HEK293 (cell line): ENCODE measurements at regions not wholly inside any gene's neighbourhood (a gene's known extent, or its start where the extent isn't known, plus 50 kb on each side); places are given as distances from the start of the nearest gene placed in this dataset.
"Not testable (repeated sequence)": the region's sequence is repeated elsewhere in the genome, so short reads cannot be mapped to it uniquely, and the experiment has no call there.

ENCODE experiments used
- CTCF ChIA-PET: fragments of 350-600 bp; formaldehyde crosslinking; extraction: SDS; loops from one replicate; lab custom pipeline; 2021; ENCODE audit warnings: antibody characterized with exemption; lab: Yijun Ruan, JAX
- POLR2A ChIA-PET: fragments of 300-600 bp; formaldehyde crosslinking; extraction: SDS; loops from one replicate; lab custom pipeline; 2020; ENCODE audit warnings: antibody characterized with exemption, inconsistent platforms; lab: Yijun Ruan, JAX
- H3K27ac ChIP-seq: fragments of 200-500 bp; sonication (Bioruptor generic); 2 replicates; pipeline ENCODE4 v1.5.1; 2014; ENCODE audit warnings: low read depth, low read length, control low read depth, inconsistent platforms; ENCODE audit errors: extremely low read depth
- H3K36me3 ChIP-seq, 2 experiments: fragments of 200-500 bp in 1 of 2; sonication (Bioruptor generic) in 1 of 2; 1 replicate in 1 of 2; 2 replicates in 1 of 2; pipeline ENCODE4 v1.5.1; 2014 to 2017; ENCODE audit warnings: inconsistent platforms in 2 of 2, low read length in 2 of 2; ENCODE audit not compliant: control insufficient read depth in 2 of 2, insufficient read depth in 1 of 2
- H3K4me1 ChIP-seq: fragments of 200-500 bp; sonication (Bioruptor generic); 2 replicates; pipeline ENCODE4 v1.5.1; 2014; ENCODE audit warnings: mild to moderate bottlenecking, low read length, inconsistent platforms; ENCODE audit not compliant: control insufficient read depth, insufficient read depth
- H3K4me3 ChIP-seq: 2 replicates; pipeline ENCODE4 v1.5.1; 2011; ENCODE audit warnings: low read depth, mild to moderate bottlenecking, control low read depth, low read length, moderate library complexity
- H3K9me3 ChIP-seq: fragments of 200-500 bp; sonication (Bioruptor generic); 2 replicates; pipeline ENCODE4 v1.5.1; 2014; ENCODE audit warnings: low read depth, low read length, inconsistent platforms; ENCODE audit not compliant: control insufficient read depth, insufficient read depth
- GLIS1 ChIP-seq: fragments of 450-650 bp; formaldehyde crosslinking; IDR thresholded peaks from 2 replicates; pipeline ENCODE4 v1.5.1; 2016; ENCODE audit warnings: missing biosample characterization, missing genetic modification characterization
- GLIS2 ChIP-seq: fragments of 450-650 bp; formaldehyde crosslinking; IDR thresholded peaks from 2 replicates; pipeline ENCODE4 v1.5.1; 2016; ENCODE audit warnings: missing biosample characterization, missing genetic modification characterization
- KLF1 ChIP-seq: fragments of 450-650 bp; formaldehyde crosslinking; IDR thresholded peaks from 2 replicates; pipeline ENCODE4 v1.5.1; 2016; ENCODE audit warnings: missing biosample characterization, missing genetic modification characterization
- ZBTB6 ChIP-seq: fragments of 450-650 bp; formaldehyde crosslinking; IDR thresholded peaks from 2 replicates; pipeline ENCODE4 v1.5.1; 2017; ENCODE audit warnings: missing biosample characterization, missing genetic modification characterization
- ZIC2 ChIP-seq: fragments of 450-650 bp; formaldehyde crosslinking; IDR thresholded peaks from 2 replicates; pipeline ENCODE4 v1.5.1; 2016; ENCODE audit warnings: missing biosample characterization, missing genetic modification characterization
- ZNF398 ChIP-seq: fragments of 450-650 bp; formaldehyde crosslinking; IDR thresholded peaks from 2 replicates; pipeline ENCODE4 v1.5.1; 2017; ENCODE audit warnings: missing biosample characterization, missing genetic modification characterization
- ZNF423 ChIP-seq: fragments of 450-650 bp; formaldehyde crosslinking; IDR thresholded peaks from 2 replicates; pipeline ENCODE4 v1.5.1; 2016; ENCODE audit warnings: missing biosample characterization, missing genetic modification characterization
- ZNF600 ChIP-seq: fragments of 450-650 bp; formaldehyde crosslinking; IDR thresholded peaks from 2 replicates; pipeline ENCODE4 v1.5.1; 2016; ENCODE audit warnings: missing biosample characterization, missing genetic modification characterization

GRCh38 chr15:84155792-84156587 lies 79.6 kb upstream of the GOLGA6L4 start:
- TF ChIP-seq ZBTB6 (tag by site-specific recombination) = peak; percentile 25; the same call in 1 of the 2 replicates
- peak; percentile 33; the same call in 1 of the 2 replicates for TF ChIP-seq ZNF398
- TF ChIP-seq KLF1 (tag by site-specific recombination) = peak; percentile 62
- TF ChIP-seq ZNF600 (tag by site-specific recombination) = peak; percentile 65
- H3K4me3 ChIP-seq, H3K27ac ChIP-seq, H3K9me3 ChIP-seq, CTCF ChIA-PET, H3K36me3 ChIP-seq, H3K4me1 ChIP-seq, POLR2A ChIA-PET: not testable (repeated sequence)

GRCh38 chr15:84156588-84156840 lies 79.1 kb upstream of the GOLGA6L4 start:
- CTCF ChIA-PET, H3K27ac ChIP-seq, H3K36me3 ChIP-seq, H3K9me3 ChIP-seq, H3K4me3 ChIP-seq, H3K4me1 ChIP-seq, POLR2A ChIA-PET: not testable (repeated sequence)

- H3K4me3 ChIP-seq, H3K4me1 ChIP-seq, H3K27ac ChIP-seq, H3K36me3 ChIP-seq, POLR2A ChIA-PET, H3K9me3 ChIP-seq: not testable (repeated sequence)
- CTCF ChIA-PET = interaction anchor here (1.1 kb wide), 1 partner anchor 15 kb away, joined by 3 read pairs; no protein-coding TSS in a partner anchor
Measured at GRCh38 chr15:84157056-84157632, 78.4 kb upstream of the GOLGA6L4 start.

GRCh38 chr15:84157857-84158256 lies 77.7 kb upstream of the GOLGA6L4 start:
- H3K4me1 ChIP-seq, H3K9me3 ChIP-seq, H3K36me3 ChIP-seq, POLR2A ChIA-PET, H3K4me3 ChIP-seq, H3K27ac ChIP-seq: not testable (repeated sequence)
- TF ChIP-seq ZIC2 (peak; percentile 26; the same call in 1 of the 2 replicates), GLIS2 (tag by site-specific recombination) (peak; percentile 26; the same call in 1 of the 2 replicates), GLIS1 (tag by site-specific recombination) (peak; percentile 98), ZNF423 (0 out of 2 replicates have a peak, but pooled peaks have one; percentile 23)
- CTCF ChIA-PET = interaction anchor here (1.1 kb wide), 1 partner anchor 16 kb away, joined by 3 read pairs; no protein-coding TSS in a partner anchor

- CTCF ChIA-PET, H3K4me3 ChIP-seq, H3K9me3 ChIP-seq, H3K27ac ChIP-seq, H3K4me1 ChIP-seq, POLR2A ChIA-PET, H3K36me3 ChIP-seq: not testable (repeated sequence)
Measured at GRCh38 chr15:84159346-84160269, 76.0 kb upstream of the GOLGA6L4 start.
